HEK293 (cell line): ENCODE measurements at regions not wholly inside any gene's neighbourhood (a gene's known extent, or its start where the extent isn't known, plus 50 kb on each side); places are given as distances from the start of the nearest gene placed in this dataset.

Experiments
- CTCF ChIA-PET: fragments of 350-600 bp; formaldehyde crosslinking; extraction: SDS; loops from one replicate; lab custom pipeline; 2021; ENCODE audit warnings: antibody characterized with exemption; lab: Yijun Ruan, JAX
- POLR2A ChIA-PET: fragments of 300-600 bp; formaldehyde crosslinking; extraction: SDS; loops from one replicate; lab custom pipeline; 2020; ENCODE audit warnings: antibody characterized with exemption, inconsistent platforms; lab: Yijun Ruan, JAX
- H3K27ac ChIP-seq: fragments of 200-500 bp; sonication (Bioruptor generic); 2 replicates; pipeline ENCODE4 v1.5.1; 2014; ENCODE audit warnings: low read depth, low read length, control low read depth, inconsistent platforms; ENCODE audit errors: extremely low read depth
- H3K36me3 ChIP-seq, 2 experiments: fragments of 200-500 bp in 1 of 2; sonication (Bioruptor generic) in 1 of 2; 1 replicate in 1 of 2; 2 replicates in 1 of 2; pipeline ENCODE4 v1.5.1; 2014 to 2017; ENCODE audit warnings: inconsistent platforms in 2 of 2, low read length in 2 of 2; ENCODE audit not compliant: control insufficient read depth in 2 of 2, insufficient read depth in 1 of 2
- H3K4me1 ChIP-seq: fragments of 200-500 bp; sonication (Bioruptor generic); 2 replicates; pipeline ENCODE4 v1.5.1; 2014; ENCODE audit warnings: mild to moderate bottlenecking, low read length, inconsistent platforms; ENCODE audit not compliant: control insufficient read depth, insufficient read depth
- H3K4me3 ChIP-seq: 2 replicates; pipeline ENCODE4 v1.5.1; 2011; ENCODE audit warnings: low read depth, mild to moderate bottlenecking, control low read depth, low read length, moderate library complexity
- H3K9me3 ChIP-seq: fragments of 200-500 bp; sonication (Bioruptor generic); 2 replicates; pipeline ENCODE4 v1.5.1; 2014; ENCODE audit warnings: low read depth, low read length, inconsistent platforms; ENCODE audit not compliant: control insufficient read depth, insufficient read depth
- GLIS2 ChIP-seq: fragments of 450-650 bp; formaldehyde crosslinking; IDR thresholded peaks from 2 replicates; pipeline ENCODE4 v1.5.1; 2016; ENCODE audit warnings: missing biosample characterization, missing genetic modification characterization
- KLF7 ChIP-seq: fragments of 450-650 bp; formaldehyde crosslinking; IDR thresholded peaks from 2 replicates; pipeline ENCODE4 v1.5.1; 2016; ENCODE audit warnings: missing biosample characterization, missing genetic modification characterization, borderline replicate concordance
- KLF9 ChIP-seq: fragments of 450-650 bp; formaldehyde crosslinking; IDR thresholded peaks from 2 replicates; pipeline ENCODE4 v1.5.1; 2016; ENCODE audit warnings: missing biosample characterization, missing genetic modification characterization, low read depth
- ZBTB1 ChIP-seq: fragments of 450-650 bp; formaldehyde crosslinking; IDR thresholded peaks from 2 replicates; pipeline ENCODE4 v1.5.1; 2016; ENCODE audit warnings: missing biosample characterization, missing genetic modification characterization
- ZBTB48 ChIP-seq: fragments of 450-650 bp; formaldehyde crosslinking; IDR thresholded peaks from 2 replicates; pipeline ENCODE4 v1.5.1; 2016; ENCODE audit warnings: missing biosample characterization, missing genetic modification characterization
- ZFP37 ChIP-seq: fragments of 450-650 bp; formaldehyde crosslinking; IDR thresholded peaks from 2 replicates; pipeline ENCODE4 v1.5.1; 2016; ENCODE audit warnings: missing biosample characterization, missing genetic modification characterization
- ZNF10 ChIP-seq: fragments of 450-650 bp; formaldehyde crosslinking; IDR thresholded peaks from 2 replicates; pipeline ENCODE4 v1.5.1; 2017; ENCODE audit warnings: missing biosample characterization, missing genetic modification characterization
- ZNF223 ChIP-seq: fragments of 450-650 bp; formaldehyde crosslinking; IDR thresholded peaks from 2 replicates; pipeline ENCODE4 v1.5.1; 2016; ENCODE audit warnings: missing biosample characterization, missing genetic modification characterization
- ZNF324 ChIP-seq: fragments of 450-650 bp; formaldehyde crosslinking; IDR thresholded peaks from 2 replicates; pipeline ENCODE4 v1.5.1; 2016; ENCODE audit warnings: missing biosample characterization, missing genetic modification characterization
- ZNF394 ChIP-seq: fragments of 450-650 bp; formaldehyde crosslinking; IDR thresholded peaks from 2 replicates; pipeline ENCODE4 v1.5.1; 2016; ENCODE audit warnings: missing biosample characterization, missing genetic modification characterization, mild to moderate bottlenecking, moderate library complexity, borderline replicate concordance
- ZNF416 ChIP-seq: fragments of 450-650 bp; formaldehyde crosslinking; IDR thresholded peaks from 2 replicates; pipeline ENCODE4 v1.5.1; 2016; ENCODE audit warnings: missing biosample characterization, missing genetic modification characterization
- ZNF433 ChIP-seq: fragments of 450-650 bp; formaldehyde crosslinking; IDR thresholded peaks from 2 replicates; pipeline ENCODE4 v1.5.1; 2016; ENCODE audit warnings: missing biosample characterization, missing genetic modification characterization, low read depth
- ZNF549 ChIP-seq: fragments of 450-650 bp; IDR thresholded peaks from 2 replicates; pipeline ENCODE4 v1.5.1; 2018; ENCODE audit warnings: missing biosample characterization, missing genetic modification characterization, mild to moderate bottlenecking, inconsistent platforms, moderate library complexity
- ZNF624 ChIP-seq: fragments of 450-650 bp; formaldehyde crosslinking; IDR thresholded peaks from 2 replicates; pipeline ENCODE4 v1.5.1; 2017; ENCODE audit warnings: missing biosample characterization, missing genetic modification characterization
- ZNF654 ChIP-seq: fragments of 450-650 bp; formaldehyde crosslinking; IDR thresholded peaks from 2 replicates; pipeline ENCODE4 v1.5.1; 2016; ENCODE audit warnings: low read depth, missing biosample characterization, missing genetic modification characterization
- ZNF670 ChIP-seq: fragments of 450-650 bp; formaldehyde crosslinking; IDR thresholded peaks from 2 replicates; pipeline ENCODE4 v1.5.1; 2016; ENCODE audit warnings: missing biosample characterization, missing genetic modification characterization, low read depth
- ZNF76 ChIP-seq: fragments of 450-650 bp; formaldehyde crosslinking; IDR thresholded peaks from 2 replicates; pipeline ENCODE4; 2016; ENCODE audit warnings: low read depth, missing biosample characterization, missing genetic modification characterization, borderline replicate concordance
- ZNF785 ChIP-seq: fragments of 450-650 bp; formaldehyde crosslinking; IDR thresholded peaks from 2 replicates; pipeline ENCODE4 v1.5.1; 2016; ENCODE audit warnings: missing biosample characterization, missing genetic modification characterization
- ZNF791 ChIP-seq: fragments of 450-650 bp; formaldehyde crosslinking; IDR thresholded peaks from 2 replicates; pipeline ENCODE4 v1.5.1; 2016; ENCODE audit warnings: missing biosample characterization, missing genetic modification characterization
- ZNF830 ChIP-seq: fragments of 450-650 bp; IDR thresholded peaks from 2 replicates; pipeline ENCODE4 v1.5.0; 2018; ENCODE audit warnings: missing biosample characterization, missing genetic modification characterization, low read depth, mild to moderate bottlenecking, moderate library complexity
- ZNF837 ChIP-seq: fragments of 450-650 bp; formaldehyde crosslinking; IDR thresholded peaks from 2 replicates; pipeline ENCODE4 v1.5.1; 2016; ENCODE audit warnings: missing biosample characterization, missing genetic modification characterization
- ZNF843 ChIP-seq: fragments of 450-650 bp; formaldehyde crosslinking; IDR thresholded peaks from 2 replicates; pipeline ENCODE4 v1.5.1; 2016; ENCODE audit warnings: missing biosample characterization, missing genetic modification characterization
- ZSCAN23 ChIP-seq: fragments of 450-650 bp; formaldehyde crosslinking; IDR thresholded peaks from 2 replicates; pipeline ENCODE4 v1.5.1; 2016; ENCODE audit warnings: missing biosample characterization, missing genetic modification characterization
- TF ChIP-seq, protein P1 (sequence below): fragments of 450-650 bp; formaldehyde crosslinking; IDR thresholded peaks from 2 replicates; pipeline ENCODE4 v1.5.1; 2016; ENCODE audit warnings: missing biosample characterization, missing genetic modification characterization
- TF ChIP-seq, protein P2 (sequence below): fragments of 450-650 bp; formaldehyde crosslinking; IDR thresholded peaks from 2 replicates; pipeline ENCODE4 v1.5.1; 2016; ENCODE audit warnings: missing biosample characterization, missing genetic modification characterization
- TF ChIP-seq, protein P3 (sequence below): fragments of 450-650 bp; formaldehyde crosslinking; IDR thresholded peaks from 2 replicates; pipeline ENCODE4 v1.5.1; 2016; ENCODE audit warnings: missing biosample characterization, missing genetic modification characterization
- TF ChIP-seq, protein P4 (sequence below): fragments of 450-650 bp; formaldehyde crosslinking; IDR thresholded peaks from 2 replicates; pipeline ENCODE4 v1.5.1; 2016; ENCODE audit warnings: missing biosample characterization, missing genetic modification characterization
- TF ChIP-seq, protein P5 (sequence below): fragments of 450-650 bp; formaldehyde crosslinking; IDR thresholded peaks from 2 replicates; pipeline ENCODE4 v1.5.1; 2016; ENCODE audit warnings: missing biosample characterization, missing genetic modification characterization
- TF ChIP-seq, protein P6 (sequence below): fragments of 450-650 bp; formaldehyde crosslinking; IDR thresholded peaks from 2 replicates; pipeline ENCODE4 v1.5.1; 2017; ENCODE audit warnings: missing biosample characterization, missing genetic modification characterization

DNA sequence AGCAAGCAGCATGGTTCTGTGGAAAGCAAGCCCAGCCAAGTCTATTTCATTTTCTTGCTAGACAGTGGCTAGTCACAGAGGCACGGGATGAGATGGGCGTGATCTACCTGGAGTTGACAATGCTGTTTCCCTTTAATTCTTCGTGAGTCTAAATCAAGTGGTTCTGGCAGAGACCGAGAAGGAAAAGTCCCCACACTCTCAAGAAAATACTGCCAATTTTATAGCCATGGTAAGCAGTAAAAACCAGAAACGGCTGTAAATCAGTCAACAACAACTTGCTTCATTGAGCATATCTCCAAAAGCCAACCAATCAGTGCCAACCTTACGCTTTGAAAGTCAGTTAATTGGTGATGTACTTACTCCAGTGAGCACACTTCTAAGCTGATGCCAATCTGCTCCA is 223.4 kb downstream of the SEC23IP start (continued):
- TF ChIP-seq ZNF843 (peak; percentile 95), ZNF394 (tag by site-specific recombination) (no peak), ZNF76 (no peak), ZNF549 (tag by site-specific recombination) (no peak), GLIS2 (no peak), ZNF624 (no peak), ZNF670 (tag by site-specific recombination) (no peak), ZNF654 (no peak)
- TF ChIP-seq, protein P1, sequence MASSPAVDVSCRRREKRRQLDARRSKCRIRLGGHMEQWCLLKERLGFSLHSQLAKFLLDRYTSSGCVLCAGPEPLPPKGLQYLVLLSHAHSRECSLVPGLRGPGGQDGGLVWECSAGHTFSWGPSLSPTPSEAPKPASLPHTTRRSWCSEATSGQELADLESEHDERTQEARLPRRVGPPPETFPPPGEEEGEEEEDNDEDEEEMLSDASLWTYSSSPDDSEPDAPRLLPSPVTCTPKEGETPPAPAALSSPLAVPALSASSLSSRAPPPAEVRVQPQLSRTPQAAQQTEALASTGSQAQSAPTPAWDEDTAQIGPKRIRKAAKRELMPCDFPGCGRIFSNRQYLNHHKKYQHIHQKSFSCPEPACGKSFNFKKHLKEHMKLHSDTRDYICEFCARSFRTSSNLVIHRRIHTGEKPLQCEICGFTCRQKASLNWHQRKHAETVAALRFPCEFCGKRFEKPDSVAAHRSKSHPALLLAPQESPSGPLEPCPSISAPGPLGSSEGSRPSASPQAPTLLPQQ (tag by site-specific recombination): peak; percentile 48; the same call in 1 of the 2 replicates
- TF ChIP-seq, protein P2, sequence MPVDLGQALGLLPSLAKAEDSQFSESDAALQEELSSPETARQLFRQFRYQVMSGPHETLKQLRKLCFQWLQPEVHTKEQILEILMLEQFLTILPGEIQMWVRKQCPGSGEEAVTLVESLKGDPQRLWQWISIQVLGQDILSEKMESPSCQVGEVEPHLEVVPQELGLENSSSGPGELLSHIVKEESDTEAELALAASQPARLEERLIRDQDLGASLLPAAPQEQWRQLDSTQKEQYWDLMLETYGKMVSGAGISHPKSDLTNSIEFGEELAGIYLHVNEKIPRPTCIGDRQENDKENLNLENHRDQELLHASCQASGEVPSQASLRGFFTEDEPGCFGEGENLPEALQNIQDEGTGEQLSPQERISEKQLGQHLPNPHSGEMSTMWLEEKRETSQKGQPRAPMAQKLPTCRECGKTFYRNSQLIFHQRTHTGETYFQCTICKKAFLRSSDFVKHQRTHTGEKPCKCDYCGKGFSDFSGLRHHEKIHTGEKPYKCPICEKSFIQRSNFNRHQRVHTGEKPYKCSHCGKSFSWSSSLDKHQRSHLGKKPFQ (tag by site-specific recombination): peak; percentile 84

DNA sequence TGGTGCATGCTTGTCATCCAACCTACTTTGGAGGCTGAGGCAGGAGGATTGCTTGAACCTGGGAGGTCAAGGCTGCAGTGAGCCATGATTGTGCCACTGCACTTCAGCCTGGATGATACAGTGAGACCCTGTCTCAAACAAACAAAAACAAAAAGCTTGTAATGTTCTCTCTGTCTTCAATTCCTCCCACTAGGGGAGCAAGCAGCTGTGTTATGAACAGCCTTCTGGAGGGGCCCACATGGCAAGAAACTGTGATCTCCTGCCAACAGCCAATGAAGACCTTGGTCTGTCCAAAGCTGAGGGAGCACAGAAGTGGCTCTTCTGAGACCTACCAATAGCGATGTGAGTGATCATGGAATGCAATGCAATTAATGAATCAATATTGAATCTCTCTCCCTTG is 229.2 kb downstream of the SEC23IP start:
- H3K4me1 ChIP-seq: no peaks in the 10 kb centered on the region
- H3K9me3 ChIP-seq: no peaks in the 10 kb centered on the region
- TF ChIP-seq ZNF324 (tag by site-specific recombination) (no peak), ZBTB48 (tag by site-specific recombination) (no peak), ZBTB1 (tag by site-specific recombination) (no peak), ZNF416 (tag by site-specific recombination) (no peak), KLF9 (no peak), KLF7 (tag by site-specific recombination) (no peak), ZNF837 (tag by site-specific recombination) (no peak), ZNF791 (no peak), ZSCAN23 (tag by site-specific recombination) (no peak), ZNF785 (no peak), ZNF433 (tag by site-specific recombination) (no peak), ZNF830 (tag by site-specific recombination) (no peak), ZNF223 (tag by site-specific recombination) (no peak), ZNF10 (tag by site-specific recombination) (no peak), ZFP37 (tag by site-specific recombination) (no peak)
- TF ChIP-seq, protein P3, sequence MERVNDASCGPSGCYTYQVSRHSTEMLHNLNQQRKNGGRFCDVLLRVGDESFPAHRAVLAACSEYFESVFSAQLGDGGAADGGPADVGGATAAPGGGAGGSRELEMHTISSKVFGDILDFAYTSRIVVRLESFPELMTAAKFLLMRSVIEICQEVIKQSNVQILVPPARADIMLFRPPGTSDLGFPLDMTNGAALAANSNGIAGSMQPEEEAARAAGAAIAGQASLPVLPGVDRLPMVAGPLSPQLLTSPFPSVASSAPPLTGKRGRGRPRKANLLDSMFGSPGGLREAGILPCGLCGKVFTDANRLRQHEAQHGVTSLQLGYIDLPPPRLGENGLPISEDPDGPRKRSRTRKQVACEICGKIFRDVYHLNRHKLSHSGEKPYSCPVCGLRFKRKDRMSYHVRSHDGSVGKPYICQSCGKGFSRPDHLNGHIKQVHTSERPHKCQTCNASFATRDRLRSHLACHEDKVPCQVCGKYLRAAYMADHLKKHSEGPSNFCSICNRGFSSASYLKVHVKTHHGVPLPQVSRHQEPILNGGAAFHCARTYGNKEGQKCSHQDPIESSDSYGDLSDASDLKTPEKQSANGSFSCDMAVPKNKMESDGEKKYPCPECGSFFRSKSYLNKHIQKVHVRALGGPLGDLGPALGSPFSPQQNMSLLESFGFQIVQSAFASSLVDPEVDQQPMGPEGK (tag by site-specific recombination): no peak
- TF ChIP-seq, protein P4, sequence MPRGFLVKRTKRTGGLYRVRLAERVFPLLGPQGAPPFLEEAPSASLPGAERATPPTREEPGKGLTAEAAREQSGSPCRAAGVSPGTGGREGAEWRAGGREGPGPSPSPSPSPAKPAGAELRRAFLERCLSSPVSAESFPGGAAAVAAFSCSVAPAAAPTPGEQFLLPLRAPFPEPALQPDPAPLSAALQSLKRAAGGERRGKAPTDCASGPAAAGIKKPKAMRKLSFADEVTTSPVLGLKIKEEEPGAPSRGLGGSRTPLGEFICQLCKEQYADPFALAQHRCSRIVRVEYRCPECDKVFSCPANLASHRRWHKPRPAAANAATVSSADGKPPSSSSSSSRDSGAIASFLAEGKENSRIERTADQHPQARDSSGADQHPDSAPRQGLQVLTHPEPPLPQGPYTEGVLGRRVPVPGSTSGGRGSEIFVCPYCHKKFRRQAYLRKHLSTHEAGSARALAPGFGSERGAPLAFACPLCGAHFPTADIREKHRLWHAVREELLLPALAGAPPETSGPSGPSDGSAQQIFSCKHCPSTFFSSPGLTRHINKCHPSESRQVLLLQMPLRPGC: no peak
- TF ChIP-seq, protein P5, sequence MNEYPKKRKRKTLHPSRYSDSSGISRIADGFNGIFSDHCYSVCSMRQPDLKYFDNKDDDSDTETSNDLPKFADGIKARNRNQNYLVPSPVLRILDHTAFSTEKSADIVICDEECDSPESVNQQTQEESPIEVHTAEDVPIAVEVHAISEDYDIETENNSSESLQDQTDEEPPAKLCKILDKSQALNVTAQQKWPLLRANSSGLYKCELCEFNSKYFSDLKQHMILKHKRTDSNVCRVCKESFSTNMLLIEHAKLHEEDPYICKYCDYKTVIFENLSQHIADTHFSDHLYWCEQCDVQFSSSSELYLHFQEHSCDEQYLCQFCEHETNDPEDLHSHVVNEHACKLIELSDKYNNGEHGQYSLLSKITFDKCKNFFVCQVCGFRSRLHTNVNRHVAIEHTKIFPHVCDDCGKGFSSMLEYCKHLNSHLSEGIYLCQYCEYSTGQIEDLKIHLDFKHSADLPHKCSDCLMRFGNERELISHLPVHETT (tag by site-specific recombination): no peak
- TF ChIP-seq, protein P6, sequence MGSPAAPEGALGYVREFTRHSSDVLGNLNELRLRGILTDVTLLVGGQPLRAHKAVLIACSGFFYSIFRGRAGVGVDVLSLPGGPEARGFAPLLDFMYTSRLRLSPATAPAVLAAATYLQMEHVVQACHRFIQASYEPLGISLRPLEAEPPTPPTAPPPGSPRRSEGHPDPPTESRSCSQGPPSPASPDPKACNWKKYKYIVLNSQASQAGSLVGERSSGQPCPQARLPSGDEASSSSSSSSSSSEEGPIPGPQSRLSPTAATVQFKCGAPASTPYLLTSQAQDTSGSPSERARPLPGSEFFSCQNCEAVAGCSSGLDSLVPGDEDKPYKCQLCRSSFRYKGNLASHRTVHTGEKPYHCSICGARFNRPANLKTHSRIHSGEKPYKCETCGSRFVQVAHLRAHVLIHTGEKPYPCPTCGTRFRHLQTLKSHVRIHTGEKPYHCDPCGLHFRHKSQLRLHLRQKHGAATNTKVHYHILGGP: no peak
- ChIA-PET POLR2A (no interaction called here), CTCF (interaction anchor here (0.6 kb wide), 2 partner anchors 104 to 260 kb away, joined by 3 read pairs; no protein-coding TSS in a partner anchor)
- no peak overlapping the region for H3K27ac ChIP-seq
- H3K4me3 ChIP-seq: no peak overlapping the region
- no peaks in the 10 kb centered on the region for H3K36me3 ChIP-seq
